HL-60 (cell line): ENCODE measurements at regions not wholly inside any gene's neighbourhood (a gene's known extent, or its start where the extent isn't known, plus 50 kb on each side); places are given as distances from the start of the nearest gene placed in this dataset.

Experiments
- DNase-seq, 2 experiments: peaks; one replicate each; pipeline ENCODE4 v3.0.0-alpha.2; 2010 to 2020; ENCODE audit warnings: low read depth in 1 of 2, low spot score in 1 of 2
- H3K27ac ChIP-seq: fragments of 250-450 bp; sonication (Bioruptor Pico); replicated peaks from 2 replicates; pipeline ENCODE4 v1.5.1; 2020; ENCODE audit warnings: mild to moderate bottlenecking, moderate library complexity
- H3K27me3 ChIP-seq: fragments of 250-450 bp; sonication (Bioruptor Pico); 2 replicates; pipeline ENCODE4 v1.5.1; 2021; ENCODE audit warnings: mild to moderate bottlenecking, moderate library complexity; ENCODE audit not compliant: insufficient read depth, poor library complexity, severe bottlenecking
- H3K4me3 ChIP-seq: replicated peaks from 2 replicates; pipeline ENCODE4 v1.5.1; 2011; ENCODE audit warnings: mild to moderate bottlenecking, control low read depth, low read length; ENCODE audit not compliant: insufficient read depth
- CTCF ChIP-seq: IDR thresholded peaks from one replicate; pipeline ENCODE4 v1.5.1; 2011; ENCODE audit warnings: low read length, control low read depth, inconsistent platforms; ENCODE audit not compliant: insufficient read depth
- GABPA ChIP-seq: IDR thresholded peaks from 2 replicates; pipeline ENCODE4 v1.6.1; 2012; ENCODE audit warnings: low read depth
- POLR2AphosphoS5 ChIP-seq: IDR thresholded peaks from 2 replicates; pipeline ENCODE4 v1.6.1; 2012; ENCODE audit warnings: low read depth
- REST ChIP-seq: IDR thresholded peaks from 2 replicates; pipeline ENCODE4 v1.6.1; 2012; ENCODE audit warnings: low read depth; ENCODE audit not compliant: insufficient replicate concordance
- SPI1 ChIP-seq: IDR thresholded peaks from 2 replicates; pipeline ENCODE4 v1.6.1; 2012; ENCODE audit warnings: low read depth, mild to moderate bottlenecking, borderline replicate concordance

GRCh38 chr1:5345556-5345955 is 646.7 kb downstream of the NPHP4 start:
- no peak overlapping the region for H3K27ac ChIP-seq
- TF ChIP-seq REST, result no peak
- TF ChIP-seq SPI1, result no peak
- TF ChIP-seq POLR2AphosphoS5, result no peak
- no peak for TF ChIP-seq GABPA
- no peak for TF ChIP-seq CTCF
- no peaks in the 10 kb centered on the region for H3K27me3 ChIP-seq
- H3K4me3 ChIP-seq, result no peak overlapping the region
- DNase-seq, result no peak

DNA sequence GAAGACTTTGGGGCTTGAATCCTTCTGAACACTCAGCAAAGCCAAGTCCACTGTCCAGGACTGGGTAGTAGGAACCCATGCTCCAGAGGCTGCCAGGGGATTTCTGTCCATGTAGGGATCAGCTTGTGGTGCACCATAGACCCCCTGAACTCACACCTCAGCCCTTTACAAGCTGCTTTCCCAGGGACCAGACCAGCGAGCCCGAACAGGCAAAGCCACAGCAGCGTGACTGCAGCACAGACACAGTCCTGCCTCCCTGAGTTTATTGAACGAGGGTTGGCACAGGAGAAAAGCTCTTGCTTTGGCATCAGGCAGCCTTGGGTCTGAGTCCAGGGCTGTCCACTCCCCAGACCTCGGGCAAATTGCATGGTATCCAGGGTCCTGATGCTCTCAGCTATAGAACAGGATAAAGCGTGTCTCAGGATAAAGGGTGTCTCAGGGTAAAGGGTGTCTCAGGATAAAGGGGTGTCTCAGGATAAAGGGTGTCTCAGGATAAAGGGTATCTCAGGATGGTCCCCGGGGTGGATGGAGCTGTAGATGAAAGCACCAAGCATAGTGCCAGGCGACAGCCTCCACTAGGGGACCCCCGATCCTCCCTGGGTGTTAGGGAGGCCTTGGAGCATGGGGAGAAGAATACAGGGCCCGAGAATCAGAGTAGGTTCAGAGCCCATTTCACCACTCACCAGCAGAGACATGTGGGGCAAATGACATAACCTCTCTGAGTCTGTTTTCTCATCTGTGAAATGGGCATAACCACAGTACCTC is 648.8 kb downstream of the NPHP4 start:
- no peak overlapping the region for H3K27ac ChIP-seq
- no peak overlapping the region for H3K4me3 ChIP-seq
- no peak for DNase-seq
- TF ChIP-seq POLR2AphosphoS5 (no peak), REST (no peak), GABPA (no peak), SPI1 (no peak), CTCF (no peak)
- H3K27me3 ChIP-seq, result no peaks in the 10 kb centered on the region

GRCh38 chr1:5342830-5343229 is 649.4 kb downstream of the NPHP4 start:
- H3K4me3 ChIP-seq, result no peak overlapping the region
- H3K27me3 ChIP-seq, result no peaks in the 10 kb centered on the region
- H3K27ac ChIP-seq, result no peak overlapping the region
- TF ChIP-seq POLR2AphosphoS5, result no peak
- TF ChIP-seq GABPA, result no peak
- no peak for TF ChIP-seq REST
- no peak for TF ChIP-seq CTCF
- no peak for TF ChIP-seq SPI1
- DNase-seq, result no peak
